SK-N-SH (cell line): ENCODE measurements at regions not wholly inside any gene's neighbourhood (a gene's known extent, or its start where the extent isn't known, plus 50 kb on each side); places are given as distances from the start of the nearest gene placed in this dataset.
A peak's percentile ranks its signal among the peaks of the same experiment; 100 is the strongest.

Source experiments
- CTCF ChIA-PET: fragments of 300-600, 350-600 bp; formaldehyde crosslinking; extraction: SDS; loops from one replicate; lab custom pipeline; 2021; lab: Yijun Ruan, JAX
- POLR2A ChIA-PET: fragments of 350-600 bp; sonication (Branson Sonifier 250); formaldehyde crosslinking; extraction: SDS; loops from one replicate; lab custom pipeline; 2020; ENCODE audit warnings: antibody characterized with exemption, inconsistent platforms; lab: Yijun Ruan, JAX
- DNase-seq: peaks from one replicate; pipeline ENCODE4 v3.0.0; 2012
- H2AFZ ChIP-seq: fragments of 200-600 bp; sonication (generic); 2 replicates; pipeline ENCODE4 v1.8.1; 2016; ENCODE audit warnings: antibody characterized with exemption, mild to moderate bottlenecking, low read depth
- H3F3A ChIP-seq: fragments of 200-600 bp; sonication (generic); replicated peaks from 2 replicates; pipeline ENCODE3; 2016; ENCODE audit warnings: antibody characterized with exemption, mild to moderate bottlenecking; ENCODE audit not compliant: insufficient read depth
- H3K27ac ChIP-seq, 2 experiments: fragments of 200-500 bp in 1 of 2; fragments of 200-600 bp in 1 of 2; sonication (Bioruptor generic) in 1 of 2; sonication (generic), shearing (Covaris generic) in 1 of 2; 2 replicates each; pipeline versions ENCODE4 v1.5.1 to v1.6.1; 2014 to 2016; ENCODE audit warnings: low read depth in 2 of 2, inconsistent platforms in 1 of 2, low read length in 1 of 2, mild to moderate bottlenecking in 1 of 2, mixed read lengths in 1 of 2
- H3K27me3 ChIP-seq: fragments of 200-600 bp; sonication (generic), shearing (Covaris generic); 2 replicates; pipeline ENCODE4 v1.6.1; 2016; ENCODE audit warnings: mixed run types; ENCODE audit not compliant: insufficient read depth
- H3K36me3 ChIP-seq, 2 experiments: fragments of 200-500 bp in 1 of 2; fragments of 200-600 bp in 1 of 2; sonication (Bioruptor generic) in 1 of 2; sonication (generic) in 1 of 2; replicated peaks in 1 of 2; 2 replicates each; pipeline versions ENCODE3 to v1.5.1; 2014 to 2016; ENCODE audit warnings: low read length in 1 of 2, mild to moderate bottlenecking in 1 of 2; ENCODE audit not compliant: insufficient read depth in 2 of 2, control insufficient read depth in 1 of 2
- H3K4me1 ChIP-seq, 2 experiments: fragments of 200-500 bp in 1 of 2; fragments of 200-600 bp in 1 of 2; sonication (Bioruptor generic) in 1 of 2; sonication (generic), shearing (Covaris generic) in 1 of 2; 2 replicates each; pipeline versions ENCODE4 v1.5.1 to v1.6.1; 2014 to 2016; ENCODE audit warnings: low read depth in 1 of 2, low read length in 1 of 2, mixed run types in 1 of 2; ENCODE audit not compliant: insufficient read depth in 2 of 2, control insufficient read depth in 1 of 2
- H3K4me2 ChIP-seq: fragments of 200-600 bp; sonication (generic), shearing (Covaris generic); 2 replicates; pipeline ENCODE4 v1.6.1; 2017; ENCODE audit warnings: mixed run types
- H3K4me3 ChIP-seq, 2 experiments: fragments of 200-500 bp in 1 of 2; fragments of 200-600 bp in 1 of 2; sonication (Bioruptor generic) in 1 of 2; sonication (generic), shearing (Covaris generic) in 1 of 2; 2 replicates each; pipeline versions ENCODE4 v1.5.1 to v1.8.1; 2014 to 2016; ENCODE audit warnings: low read depth in 2 of 2, inconsistent platforms in 1 of 2, low read length in 1 of 2, mild to moderate bottlenecking in 1 of 2, mixed read lengths in 1 of 2, moderate library complexity in 1 of 2
- H3K79me2 ChIP-seq: fragments of 200-600 bp; sonication (generic); 2 replicates; pipeline ENCODE4 v1.8.1; 2017; ENCODE audit warnings: mild to moderate bottlenecking; ENCODE audit not compliant: insufficient read depth
- H3K9ac ChIP-seq: fragments of 200-600 bp; sonication (generic); 2 replicates; pipeline ENCODE4 v1.6.1; 2017; ENCODE audit warnings: mixed run types
- H3K9me2 ChIP-seq: fragments of 200-600 bp; sonication (generic); 2 replicates; pipeline ENCODE4 v1.6.1; 2017; ENCODE audit warnings: mixed run types
- H3K9me3 ChIP-seq: fragments of 200-600 bp; sonication (generic); 2 replicates; pipeline ENCODE4 v1.6.1; 2017; ENCODE audit warnings: mixed run types, mild to moderate bottlenecking, moderate library complexity
- H4K20me1 ChIP-seq: fragments of 200-600 bp; sonication (generic); 2 replicates; pipeline ENCODE4 v1.6.1; 2017; ENCODE audit warnings: mild to moderate bottlenecking, mixed run types; ENCODE audit not compliant: insufficient read depth
- CHD2 ChIP-seq: fragments of 150-350 bp; IDR thresholded peaks from 2 replicates; pipeline ENCODE4 v1.6.1; 2018; ENCODE audit warnings: low read length; ENCODE audit not compliant: partially characterized antibody
- EP300 ChIP-seq, 2 experiments: IDR thresholded peaks; 2 replicates each; pipeline versions ENCODE4 v1.4.0 to v1.6.1; 2012; ENCODE audit warnings: borderline replicate concordance in 1 of 2, low read depth in 1 of 2, low read length in 1 of 2
- FOSL2 ChIP-seq: IDR thresholded peaks from 2 replicates; pipeline ENCODE4 v1.4.0; 2012; ENCODE audit warnings: low read depth, mild to moderate bottlenecking, moderate library complexity, borderline replicate concordance
- GABPA ChIP-seq: IDR thresholded peaks from 2 replicates; pipeline ENCODE4 v1.4.0; 2012; ENCODE audit warnings: low read depth, mild to moderate bottlenecking
- JUND ChIP-seq: IDR thresholded peaks from 2 replicates; pipeline ENCODE4 v1.4.0; 2012
- NFIC ChIP-seq: IDR thresholded peaks from 2 replicates; pipeline ENCODE4 v1.4.0; 2012; ENCODE audit warnings: borderline replicate concordance
- NRF1 ChIP-seq: IDR thresholded peaks from 2 replicates; pipeline ENCODE4 v1.6.1; 2012; ENCODE audit warnings: low read depth, mild to moderate bottlenecking, low read length
- POLR2AphosphoS5 ChIP-seq: IDR thresholded peaks from 2 replicates; pipeline ENCODE4 v1.6.1; 2012; ENCODE audit warnings: low read depth, low read length
- RCOR1 ChIP-seq: fragments of 150-350 bp; IDR thresholded peaks from 2 replicates; pipeline ENCODE4 v1.6.1; 2017; ENCODE audit warnings: antibody characterized with exemption, low read length
- RFX5 ChIP-seq: IDR thresholded peaks from 2 replicates; pipeline ENCODE4 v1.6.1; 2012; ENCODE audit warnings: mild to moderate bottlenecking, improper control_type of control experiment, low read length
- RXRA ChIP-seq: IDR thresholded peaks from 2 replicates; pipeline ENCODE4 v1.4.0; 2012; ENCODE audit warnings: low read depth, mild to moderate bottlenecking, borderline replicate concordance
- TAF1 ChIP-seq: IDR thresholded peaks from 2 replicates; pipeline ENCODE4 v1.6.1; 2012; ENCODE audit warnings: low read depth, mild to moderate bottlenecking, low read length, moderate library complexity, borderline replicate concordance
- TCF12 ChIP-seq: IDR thresholded peaks from 2 replicates; pipeline ENCODE4 v1.4.0; 2012
- TEAD4 ChIP-seq: IDR thresholded peaks from 2 replicates; pipeline ENCODE4 v1.4.0; 2012; ENCODE audit warnings: mild to moderate bottlenecking, borderline replicate concordance; ENCODE audit not compliant: insufficient read depth
- YY1 ChIP-seq: IDR thresholded peaks from 2 replicates; pipeline ENCODE4 v1.4.0; 2012; ENCODE audit warnings: low read depth, mild to moderate bottlenecking
- WGBS: methylation state at CpG from one replicate; pipeline ENCODE4 v1.1.6; 2017; ENCODE audit warnings: low lambda C conversion rate; 5-methylcytosine and 5-hydroxymethylcytosine counted together
- TF ChIP-seq, protein P1 (sequence below): IDR thresholded peaks from 2 replicates; pipeline ENCODE4 v1.4.0; 2012; ENCODE audit warnings: low read depth, borderline replicate concordance

- Histone ChIP-seq H3K4me2 (no peak overlapping the region), H3K4me3 (no peak overlapping the region), H3F3A (no peaks in the 10 kb centered on the region), H3K9ac (no peak overlapping the region), H3K27me3 (no peaks in the 10 kb centered on the region), H3K36me3 (no peaks in the 10 kb centered on the region), H3K4me1 (no peaks in the 10 kb centered on the region), H3K79me2 (no peaks in the 10 kb centered on the region), H3K9me3 (no peaks in the 10 kb centered on the region), H2AFZ (no peak overlapping the region), H3K27ac (no peak overlapping the region), H3K9me2 (no peaks in the 10 kb centered on the region), H4K20me1 (no peaks in the 10 kb centered on the region)
- DNase-seq: no peak
- POLR2A ChIA-PET: no interaction called here
- TF ChIP-seq RFX5 (no peak), YY1 (no peak), NFIC (peak; percentile 52; the same call in 1 of the 2 replicates), TCF12 (peak; percentile 39; the same call in 1 of the 2 replicates), RCOR1 (no peak)
- CTCF ChIA-PET: no interaction called here
- WGBS: 42% methylated on average over 2 of the region's 2 CpGs
These were observed 1819.8 kb upstream of the C9orf72 start for GRCh38 chr9:29393064-29393463.

DNA sequence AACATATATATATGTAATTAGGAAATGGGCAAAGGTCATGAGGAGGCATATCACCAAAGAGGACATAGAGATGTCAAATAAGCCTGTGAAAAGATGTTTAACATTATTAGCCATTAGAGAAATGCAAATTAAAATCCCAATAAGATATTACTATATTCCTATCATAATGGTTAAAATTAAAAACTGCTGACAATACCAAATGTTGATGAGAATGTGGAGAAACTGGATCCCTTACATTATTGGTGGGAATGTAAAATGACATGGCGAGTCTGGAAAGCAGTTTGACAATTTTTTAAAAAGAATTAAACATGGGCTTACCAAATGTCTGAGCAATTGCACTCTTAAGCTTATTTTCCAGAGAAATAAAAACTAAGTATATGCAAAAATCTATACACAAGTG is 1821.6 kb upstream of the C9orf72 start:
- Histone ChIP-seq H3K9me3 (no peaks in the 10 kb centered on the region), H3K9me2 (no peaks in the 10 kb centered on the region), H3K27me3 (no peaks in the 10 kb centered on the region), H3K27ac (no peak overlapping the region), H3K4me2 (no peak overlapping the region), H4K20me1 (no peaks in the 10 kb centered on the region), H3K36me3 (no peaks in the 10 kb centered on the region), H3K4me3 (no peak overlapping the region), H3K4me1 (no peaks in the 10 kb centered on the region), H3F3A (no peaks in the 10 kb centered on the region), H2AFZ (no peak overlapping the region)
- ChIA-PET CTCF (no interaction called here), POLR2A (no interaction called here)
- no peak for DNase-seq
- 93% methylated on average over 1 of the region's 1 CpG for WGBS
- TF ChIP-seq GABPA (no peak), RXRA (no peak), JUND (no peak), TEAD4 (no peak), EP300 (IDR thresholded peaks at IDR 0.05; ENCODE audit: borderline replicate concordance in 1 of 2, low read depth in 1 of 2, low read length in 1 of 2) (no peak), POLR2AphosphoS5 (no peak), TAF1 (no peak), FOSL2 (no peak), CHD2 (no peak), NRF1 (no peak)
- TF ChIP-seq, protein P1, sequence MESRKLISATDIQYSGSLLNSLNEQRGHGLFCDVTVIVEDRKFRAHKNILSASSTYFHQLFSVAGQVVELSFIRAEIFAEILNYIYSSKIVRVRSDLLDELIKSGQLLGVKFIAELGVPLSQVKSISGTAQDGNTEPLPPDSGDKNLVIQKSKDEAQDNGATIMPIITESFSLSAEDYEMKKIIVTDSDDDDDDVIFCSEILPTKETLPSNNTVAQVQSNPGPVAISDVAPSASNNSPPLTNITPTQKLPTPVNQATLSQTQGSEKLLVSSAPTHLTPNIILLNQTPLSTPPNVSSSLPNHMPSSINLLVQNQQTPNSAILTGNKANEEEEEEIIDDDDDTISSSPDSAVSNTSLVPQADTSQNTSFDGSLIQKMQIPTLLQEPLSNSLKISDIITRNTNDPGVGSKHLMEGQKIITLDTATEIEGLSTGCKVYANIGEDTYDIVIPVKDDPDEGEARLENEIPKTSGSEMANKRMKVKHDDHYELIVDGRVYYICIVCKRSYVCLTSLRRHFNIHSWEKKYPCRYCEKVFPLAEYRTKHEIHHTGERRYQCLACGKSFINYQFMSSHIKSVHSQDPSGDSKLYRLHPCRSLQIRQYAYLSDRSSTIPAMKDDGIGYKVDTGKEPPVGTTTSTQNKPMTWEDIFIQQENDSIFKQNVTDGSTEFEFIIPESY: no peak
- TF ChIP-seq, all 33 proteins: peak for 0
- Histone ChIP-seq H3K79me2 (no peaks in the 10 kb centered on the region), H3K9ac (no peak overlapping the region)
